ENCODE measurements at regions not wholly inside any gene's neighbourhood (a gene's known extent, or its start where the extent isn't known, plus 50 kb on each side); places are given as distances from the start of the nearest gene placed in this dataset.

DNA sequence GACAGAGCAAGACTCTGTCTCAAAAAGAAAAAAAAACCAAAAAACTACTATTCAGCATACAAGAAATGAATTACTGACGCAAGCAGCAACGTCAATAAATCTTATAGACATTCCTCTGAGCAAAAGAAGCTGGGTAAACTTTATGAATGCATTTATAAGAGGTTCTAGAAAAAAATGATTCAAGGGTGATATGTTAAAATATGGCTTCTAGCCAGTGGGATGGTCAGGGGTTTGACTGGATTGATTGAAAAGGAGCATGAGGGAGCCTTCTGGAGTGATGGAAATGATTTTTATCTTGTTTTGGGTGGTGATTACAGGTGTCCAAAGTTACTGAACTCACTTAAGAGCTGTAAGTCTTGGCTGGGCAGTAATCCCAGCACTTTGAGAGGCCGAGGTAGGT is 64.9 kb upstream of the SALL4 start:
- no peak for DNase-seq

DNA sequence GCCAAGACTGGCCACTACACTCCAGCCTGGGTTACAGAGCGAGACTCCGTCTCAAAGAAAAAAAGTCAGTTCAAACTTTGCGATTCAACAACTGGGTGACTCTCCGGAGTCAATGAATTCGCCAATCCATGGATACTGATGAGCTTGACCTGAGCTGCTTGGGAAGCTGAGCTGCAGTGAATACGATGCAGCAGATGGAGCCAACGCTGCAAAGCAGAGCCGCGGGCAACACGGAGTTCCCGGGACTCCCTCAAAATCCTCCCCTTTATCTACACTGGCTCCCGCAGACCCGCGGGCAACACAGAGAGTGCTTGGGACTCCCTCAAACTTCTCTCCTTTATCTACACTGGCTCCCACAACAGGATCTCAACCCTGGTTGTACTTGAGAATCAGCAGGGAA is 62.6 kb upstream of the SALL4 start:
- DNase-seq: no peak

DNA sequence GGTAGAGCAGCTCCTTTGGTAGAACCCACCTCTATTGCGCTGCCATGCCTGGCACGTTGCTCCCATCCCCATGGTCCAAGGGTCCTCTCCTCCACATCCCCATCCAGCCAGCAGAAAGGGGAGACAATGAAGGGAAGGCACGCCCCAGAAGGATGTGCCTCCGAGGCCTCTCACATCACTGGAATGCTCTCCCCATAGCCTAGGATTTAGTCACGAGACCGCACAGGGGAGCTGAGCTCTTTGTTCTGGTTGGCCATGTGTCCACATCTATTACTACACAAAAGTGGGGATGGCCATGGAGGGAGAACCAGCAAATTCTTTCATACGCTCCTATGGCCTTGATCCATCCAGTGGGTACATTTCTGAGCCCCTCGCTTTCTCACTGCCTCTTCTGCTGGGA is 60.5 kb upstream of the SALL4 start:
- no peak for DNase-seq

DNA sequence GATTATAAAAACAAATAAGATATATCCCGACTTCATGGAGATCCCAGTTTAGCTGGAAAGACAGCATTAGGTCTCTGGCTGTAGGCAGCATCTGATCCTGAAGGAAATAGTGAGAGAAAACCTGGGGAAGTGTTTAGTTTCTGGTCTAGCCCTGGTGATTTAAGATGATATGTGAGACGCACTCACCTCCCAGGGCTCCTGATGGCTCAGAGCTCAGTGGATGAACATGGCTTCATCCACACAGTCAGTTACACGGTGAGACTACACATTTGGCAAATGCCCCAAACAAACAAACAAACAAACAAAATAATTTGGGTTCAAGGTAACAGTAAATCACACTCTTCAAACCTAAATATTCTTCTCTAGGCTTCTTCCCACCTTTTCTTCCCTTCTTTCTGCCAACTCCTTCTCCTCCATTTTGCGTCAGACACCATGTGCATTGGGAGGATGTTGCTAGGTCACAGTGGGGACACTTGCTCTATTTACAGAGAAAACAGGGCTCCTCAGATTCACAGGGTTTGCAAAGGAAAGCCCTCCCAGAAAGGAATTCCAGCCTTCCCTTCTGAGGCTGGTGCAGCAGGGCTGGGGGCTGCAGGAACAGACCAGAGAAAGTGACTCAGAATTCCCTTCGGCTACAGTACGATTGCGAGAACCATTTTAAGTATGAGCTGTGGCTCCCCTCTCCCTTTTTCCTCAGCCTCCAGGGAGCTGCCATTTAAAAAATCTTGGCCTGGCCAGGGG is 59.6 kb upstream of the SALL4 start:
- no peak for DNase-seq

DNA sequence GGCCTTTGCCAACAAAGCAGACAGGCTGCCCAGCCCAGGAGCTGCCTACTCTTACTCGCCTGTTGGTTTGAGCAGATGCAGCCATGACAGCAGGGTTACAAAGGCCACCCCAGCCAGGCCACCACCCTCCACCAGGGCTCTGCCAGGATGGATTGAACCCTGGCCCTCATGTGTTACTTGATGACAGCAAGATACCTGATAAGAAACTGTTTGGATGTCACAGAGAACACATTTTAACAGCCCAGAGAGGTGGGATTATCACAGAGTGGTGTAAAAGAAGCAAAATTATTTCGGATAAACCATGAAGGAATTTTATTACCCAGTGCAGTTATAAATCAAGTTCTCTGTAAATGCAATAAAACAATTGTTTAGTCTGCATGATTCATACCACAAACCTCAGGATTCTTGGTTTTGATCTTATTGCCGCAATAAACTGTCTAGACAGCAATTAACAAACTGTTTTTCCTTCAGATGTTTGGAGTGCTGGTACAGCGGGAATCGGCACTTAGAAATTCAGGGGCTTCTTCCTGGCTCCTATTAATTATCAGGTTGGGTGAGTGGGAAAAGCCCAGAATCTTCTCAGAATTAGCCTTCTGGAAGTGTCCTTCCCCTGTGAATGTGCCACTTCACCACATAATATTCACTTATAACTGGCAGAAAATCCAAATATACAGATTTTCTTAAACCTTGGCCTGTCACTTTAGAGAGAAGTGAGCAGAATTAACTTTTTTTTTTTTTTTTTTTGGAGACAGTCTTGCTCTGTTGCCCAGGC is 58.0 kb upstream of the SALL4 start:
- DNase-seq: no peak

DNA sequence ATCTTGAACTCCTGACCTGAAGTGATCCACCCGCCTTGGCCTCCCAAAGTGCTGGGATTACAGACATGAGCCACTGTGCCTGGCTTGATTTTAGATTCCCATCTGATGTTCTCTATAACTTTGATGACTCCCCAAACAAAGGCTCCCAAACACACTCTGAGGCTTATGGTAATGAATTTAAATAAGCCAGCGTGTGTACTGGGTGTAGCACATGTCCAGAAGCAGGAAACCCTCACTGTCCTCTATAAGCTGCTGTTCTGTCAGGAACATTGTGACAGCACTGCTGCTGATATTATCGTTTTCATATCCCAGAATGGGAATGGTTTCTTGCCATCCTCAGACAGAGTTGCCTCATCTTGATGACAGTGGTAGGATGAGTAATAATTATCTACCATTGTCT is 54.1 kb upstream of the SALL4 start:
- no peak for DNase-seq

DNA sequence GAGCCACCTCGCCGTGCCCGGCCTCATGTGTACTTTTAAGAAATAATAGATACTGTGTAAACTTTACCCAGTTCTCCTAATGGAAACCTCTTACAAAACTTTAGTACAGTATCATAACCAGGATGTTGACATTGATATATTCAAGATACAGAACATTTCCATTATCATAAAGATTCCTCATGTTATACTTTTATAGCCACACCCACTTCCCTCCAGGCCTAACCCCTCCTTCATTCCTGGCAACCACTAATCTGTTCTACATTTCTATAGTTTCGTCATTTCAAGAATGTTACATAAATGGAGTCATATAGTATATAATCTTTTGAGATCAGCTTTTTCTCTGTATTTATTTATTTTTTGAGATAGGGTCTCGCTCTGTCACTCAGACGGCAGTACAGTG is 52.6 kb upstream of the SALL4 start:
- DNase-seq: no peak
